ENCODE measurements at regions not wholly inside any gene's neighbourhood (a gene's known extent, or its start where the extent isn't known, plus 50 kb on each side); places are given as distances from the start of the nearest gene placed in this dataset.

GRCh38 chr16:54351171-54351570 is 64.6 kb upstream of the IRX3 start:
- 82 to 89% methylated on average over 5 of the region's 5 CpGs for WGBS, 2 donors
- H3K36me3 ChIP-seq: no peaks in the 10 kb centered on the region
- no peaks in the 10 kb centered on the region for H3K4me1 ChIP-seq
- no peak overlapping the region for H3K4me3 ChIP-seq
- H3K27me3 ChIP-seq: no peaks in the 10 kb centered on the region
- H3K27ac ChIP-seq: no peak overlapping the region
- no peak for TF ChIP-seq CTCF (IDR thresholded peaks at IDR 0.05)
- no peak for TF ChIP-seq EP300 (IDR thresholded peaks at IDR 0.05)
- TF ChIP-seq POLR2A (IDR thresholded peaks at IDR 0.05): no peak
- H3K9me3 ChIP-seq: peaks cover 0 to 38% (median 0%) of the 10 kb centered on the region in 4 donors
- no peak for DNase-seq (ENCODE audit: low spot score in 2 of 2)

GRCh38 chr16:54347961-54348360 is 61.4 kb upstream of the IRX3 start:
- Histone ChIP-seq H3K27me3 (no peaks in the 10 kb centered on the region), H3K4me3 (no peak overlapping the region), H3K9me3 (peaks cover 0 to 13% (median 0%) of the 10 kb centered on the region in 4 donors), H3K27ac (no peak overlapping the region), H3K4me1 (no peaks in the 10 kb centered on the region), H3K36me3 (no peaks in the 10 kb centered on the region)
- TF ChIP-seq EP300 (IDR thresholded peaks at IDR 0.05) (no peak), CTCF (IDR thresholded peaks at IDR 0.05) (no peak), POLR2A (IDR thresholded peaks at IDR 0.05) (no peak)
- WGBS, 2 donors: 33 to 77% methylated on average over 1 of the region's 1 CpG
- no peak for DNase-seq (ENCODE audit: low spot score in 2 of 2)

- WGBS, 2 donors: 53 to 65% methylated on average over 3 of the region's 3 CpGs
- Histone ChIP-seq H3K9me3 (peaks cover 0 to 13% (median 0%) of the 10 kb centered on the region in 4 donors), H3K27me3 (no peaks in the 10 kb centered on the region), H3K4me3 (no peak overlapping the region), H3K4me1 (no peaks in the 10 kb centered on the region), H3K36me3 (no peaks in the 10 kb centered on the region), H3K27ac (no peak overlapping the region)
- no peak for TF ChIP-seq POLR2A (IDR thresholded peaks at IDR 0.05)
- TF ChIP-seq EP300 (IDR thresholded peaks at IDR 0.05): no peak
- no peak for TF ChIP-seq CTCF (IDR thresholded peaks at IDR 0.05)
- DNase-seq (ENCODE audit: low spot score in 2 of 2): no peak
Measured at GRCh38 chr16:54346041-54346440, 59.5 kb upstream of the IRX3 start.

GRCh38 chr16:54344646-54345630 is 58.4 kb upstream of the IRX3 start:
- H3K27me3 ChIP-seq: no peaks in the 10 kb centered on the region
- TF ChIP-seq EP300 (IDR thresholded peaks at IDR 0.05): no peak
- TF ChIP-seq POLR2A (IDR thresholded peaks at IDR 0.05): no peak
- TF ChIP-seq CTCF (IDR thresholded peaks at IDR 0.05): no peak
- no peaks in the 10 kb centered on the region for H3K36me3 ChIP-seq
- 69 to 71% methylated on average over 22 of the region's 22 CpGs for WGBS, 2 donors
- no peak overlapping the region for H3K4me3 ChIP-seq
- DNase-seq (ENCODE audit: low spot score in 2 of 2): no peak
- peaks cover 0 to 6% (median 0%) of the 10 kb centered on the region in 4 donors for H3K9me3 ChIP-seq
- H3K27ac ChIP-seq: no peak overlapping the region
- H3K4me1 ChIP-seq: no peaks in the 10 kb centered on the region

- H3K36me3 ChIP-seq: no peaks in the 10 kb centered on the region
- H3K4me3 ChIP-seq: no peak overlapping the region
- no peak for DNase-seq (ENCODE audit: low spot score in 2 of 2)
- H3K27ac ChIP-seq: no peak overlapping the region
- H3K4me1 ChIP-seq: no peaks in the 10 kb centered on the region
- no peaks in the 10 kb centered on the region for H3K27me3 ChIP-seq
- no peaks in the 10 kb centered on the region for H3K9me3 ChIP-seq
- WGBS, 2 donors: 78 to 84% methylated on average over 5 of the region's 5 CpGs
- TF ChIP-seq CTCF (IDR thresholded peaks at IDR 0.05) (no peak), EP300 (IDR thresholded peaks at IDR 0.05) (no peak), POLR2A (IDR thresholded peaks at IDR 0.05) (no peak)
Measured at GRCh38 chr16:54342966-54343365, 56.4 kb upstream of the IRX3 start.
